ENCODE measurements at regions not wholly inside any gene's neighbourhood (a gene's known extent, or its start where the extent isn't known, plus 50 kb on each side); places are given as distances from the start of the nearest gene placed in this dataset.

DNA sequence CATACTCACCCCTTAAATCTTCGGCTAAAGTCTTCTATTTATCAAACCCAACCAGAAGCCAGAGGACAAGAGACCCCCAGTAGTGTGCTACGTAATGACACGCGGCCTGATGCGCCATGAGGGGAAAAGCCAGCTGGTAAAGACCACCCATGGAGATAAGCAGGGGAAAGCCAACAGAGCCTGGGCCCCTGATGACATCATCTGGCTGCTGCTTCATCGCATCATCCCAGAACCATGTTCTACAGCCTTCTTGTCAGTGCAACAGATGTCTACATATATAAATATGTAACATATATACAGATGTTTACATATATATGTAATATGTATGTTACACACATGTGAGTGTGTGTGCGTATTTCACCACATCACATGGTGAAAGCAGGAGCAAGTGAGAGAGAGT, 81.7 kb upstream of the VANGL1 start:
- TF ChIP-seq, protein P1, sequence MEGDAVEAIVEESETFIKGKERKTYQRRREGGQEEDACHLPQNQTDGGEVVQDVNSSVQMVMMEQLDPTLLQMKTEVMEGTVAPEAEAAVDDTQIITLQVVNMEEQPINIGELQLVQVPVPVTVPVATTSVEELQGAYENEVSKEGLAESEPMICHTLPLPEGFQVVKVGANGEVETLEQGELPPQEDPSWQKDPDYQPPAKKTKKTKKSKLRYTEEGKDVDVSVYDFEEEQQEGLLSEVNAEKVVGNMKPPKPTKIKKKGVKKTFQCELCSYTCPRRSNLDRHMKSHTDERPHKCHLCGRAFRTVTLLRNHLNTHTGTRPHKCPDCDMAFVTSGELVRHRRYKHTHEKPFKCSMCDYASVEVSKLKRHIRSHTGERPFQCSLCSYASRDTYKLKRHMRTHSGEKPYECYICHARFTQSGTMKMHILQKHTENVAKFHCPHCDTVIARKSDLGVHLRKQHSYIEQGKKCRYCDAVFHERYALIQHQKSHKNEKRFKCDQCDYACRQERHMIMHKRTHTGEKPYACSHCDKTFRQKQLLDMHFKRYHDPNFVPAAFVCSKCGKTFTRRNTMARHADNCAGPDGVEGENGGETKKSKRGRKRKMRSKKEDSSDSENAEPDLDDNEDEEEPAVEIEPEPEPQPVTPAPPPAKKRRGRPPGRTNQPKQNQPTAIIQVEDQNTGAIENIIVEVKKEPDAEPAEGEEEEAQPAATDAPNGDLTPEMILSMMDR (IDR thresholded peaks at IDR 0.05; ENCODE audit: control insufficient read depth, extremely low read depth, insufficient read depth): no peak
- DNase-seq (ENCODE audit: low read depth): no peak
- H3K4me3 ChIP-seq (ENCODE audit: low read depth, low read length): no peak overlapping the region

DNA sequence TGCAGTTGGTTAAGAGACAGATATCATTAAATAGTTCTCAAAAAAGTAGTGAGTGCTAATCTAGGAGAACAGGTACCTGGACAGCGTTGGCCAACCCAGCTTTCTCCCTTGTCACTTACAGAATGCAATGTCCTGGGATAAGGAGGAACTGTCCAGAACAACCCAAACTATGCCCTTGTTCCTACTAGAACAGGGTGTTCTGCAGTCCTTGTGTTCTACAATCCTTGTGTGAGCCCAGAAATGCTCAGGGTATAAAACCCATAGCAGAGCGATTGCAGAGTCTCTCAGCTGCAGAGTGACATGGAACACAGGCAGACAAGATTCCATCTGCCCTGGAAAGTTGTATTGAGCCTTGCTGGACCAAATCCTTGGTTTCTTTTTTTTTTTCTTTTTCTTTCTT, 83.5 kb upstream of the VANGL1 start:
- TF ChIP-seq, protein P1 (IDR thresholded peaks at IDR 0.05; ENCODE audit: control insufficient read depth, extremely low read depth, insufficient read depth): no peak
- no peak overlapping the region for H3K4me3 ChIP-seq (ENCODE audit: low read depth, low read length)
- no peak for DNase-seq (ENCODE audit: low read depth)

DNA sequence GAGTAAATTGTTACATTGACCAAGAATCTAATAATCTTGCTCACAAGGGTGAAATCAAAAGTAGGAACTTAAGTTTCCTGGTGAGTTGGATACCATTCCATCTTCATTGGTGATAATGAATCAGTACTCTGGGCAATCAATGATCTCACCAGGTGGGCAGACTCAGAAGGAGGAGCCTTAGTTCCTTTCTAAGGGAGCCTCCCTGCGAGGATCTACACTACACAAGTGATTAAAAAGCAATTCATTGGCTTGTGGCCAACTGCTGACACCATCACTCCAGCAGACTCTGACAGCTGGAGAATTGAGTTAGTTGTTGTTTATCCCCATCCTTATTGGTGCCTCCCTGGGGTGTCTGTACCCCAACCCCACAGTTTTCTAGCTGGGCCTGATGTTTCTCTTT, 84.1 kb upstream of the VANGL1 start:
- TF ChIP-seq, protein P1 (IDR thresholded peaks at IDR 0.05; ENCODE audit: control insufficient read depth, extremely low read depth, insufficient read depth): no peak
- DNase-seq (ENCODE audit: low read depth): no peak
- H3K4me3 ChIP-seq (ENCODE audit: low read depth, low read length): no peak overlapping the region

DNA sequence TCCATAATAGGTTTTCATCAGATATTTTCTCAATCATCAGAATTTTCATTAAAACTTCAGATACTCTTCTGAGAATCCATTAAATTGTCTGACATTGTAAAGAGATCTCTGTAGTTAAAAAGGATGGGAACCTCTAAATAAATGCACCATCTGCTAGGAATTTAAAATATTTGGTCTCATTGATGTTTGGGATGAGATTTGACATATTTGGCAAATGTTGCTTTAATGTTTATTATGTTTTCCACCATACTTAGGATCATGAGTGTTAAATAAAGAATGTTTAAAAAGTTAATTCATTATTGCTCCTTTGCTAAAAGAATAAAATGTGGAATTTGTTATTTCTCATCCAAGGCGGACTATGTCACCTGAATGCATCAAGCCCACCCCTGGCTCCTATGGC, 85.5 kb upstream of the VANGL1 start:
- TF ChIP-seq, protein P1 (IDR thresholded peaks at IDR 0.05; ENCODE audit: control insufficient read depth, extremely low read depth, insufficient read depth): no peak
- H3K4me3 ChIP-seq (ENCODE audit: low read depth, low read length): no peak overlapping the region

DNA sequence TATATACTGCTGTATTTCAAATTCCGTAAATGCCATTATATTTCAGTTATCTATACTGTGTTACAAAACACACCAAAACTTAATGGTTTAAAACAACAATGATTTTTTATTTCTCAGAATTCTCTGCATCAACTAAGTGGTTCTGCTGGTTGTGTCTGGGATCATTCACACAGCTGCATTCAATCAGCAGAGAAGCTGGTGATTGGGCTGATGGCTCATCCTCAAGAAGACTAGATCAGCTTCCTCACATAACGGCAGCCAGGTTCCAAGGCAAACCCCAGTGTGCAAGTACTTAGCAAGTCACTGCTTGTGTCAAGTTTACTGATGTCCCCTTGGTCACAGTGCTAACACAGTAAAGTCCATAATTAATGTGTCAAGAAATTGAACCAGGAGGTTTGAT, 86.3 kb upstream of the VANGL1 start:
- TF ChIP-seq, protein P1 (IDR thresholded peaks at IDR 0.05; ENCODE audit: control insufficient read depth, extremely low read depth, insufficient read depth): no peak
- H3K4me3 ChIP-seq (ENCODE audit: low read depth, low read length): no peak overlapping the region
- no peak for DNase-seq (ENCODE audit: low read depth)

More for the DNA sequence above, 85.5 kb upstream of the VANGL1 start:
- DNase-seq (ENCODE audit: low read depth): no peak

DNA sequence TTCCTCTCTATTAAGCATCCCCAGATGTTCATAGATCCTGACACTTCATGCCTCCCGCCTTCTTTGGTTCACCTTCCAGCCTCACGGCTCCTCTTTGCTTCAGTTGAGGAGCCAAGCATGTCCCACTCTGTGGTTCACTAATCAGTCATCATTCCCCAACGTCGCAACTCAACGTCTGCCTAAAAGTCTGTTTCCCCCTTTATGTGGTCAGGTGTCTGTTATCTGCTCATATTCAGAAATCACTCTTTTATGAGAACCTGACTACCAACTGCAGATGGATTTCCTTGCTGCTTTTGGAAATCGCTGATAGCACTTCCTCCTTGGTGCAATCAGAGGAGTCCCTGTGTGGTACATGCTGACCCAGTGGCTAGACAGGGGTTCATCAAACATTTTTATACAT, 94.1 kb upstream of the VANGL1 start:
- TF ChIP-seq, protein P1 (IDR thresholded peaks at IDR 0.05; ENCODE audit: control insufficient read depth, extremely low read depth, insufficient read depth): no peak
- no peak overlapping the region for H3K4me3 ChIP-seq (ENCODE audit: low read depth, low read length)
- DNase-seq (ENCODE audit: low read depth): no peak

DNA sequence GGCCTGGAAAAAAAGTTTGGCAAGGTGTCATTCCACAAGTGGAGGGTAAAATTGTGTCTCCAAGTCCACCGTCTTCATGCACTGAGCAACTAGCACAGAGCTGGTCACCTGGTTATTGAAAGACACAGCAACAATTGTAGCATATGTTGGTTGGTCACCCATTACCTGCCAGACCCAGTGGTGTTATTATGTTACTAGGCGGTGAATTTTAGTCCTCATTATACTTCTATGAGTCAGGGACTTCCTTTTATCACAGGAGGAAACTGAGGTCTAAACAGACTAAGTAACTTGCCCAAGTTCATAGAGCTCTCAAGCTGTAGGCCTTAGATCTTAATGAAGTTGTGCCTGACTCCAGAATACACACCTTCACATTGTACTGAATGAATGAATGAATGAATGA, 94.9 kb upstream of the VANGL1 start:
- no peak overlapping the region for H3K4me3 ChIP-seq (ENCODE audit: low read depth, low read length)
- TF ChIP-seq, protein P1 (IDR thresholded peaks at IDR 0.05; ENCODE audit: control insufficient read depth, extremely low read depth, insufficient read depth): no peak

More for the DNA sequence above, 94.9 kb upstream of the VANGL1 start:
- no peak for DNase-seq (ENCODE audit: low read depth)
